Stimulated activated naive CD8-positive, alpha-beta T cell treated with anti-CD3 and anti-CD28 coated beads, Interleukin-15, Interleukin-2, amounts not matched to agents 100 U/mL and 50 U/mL, for 24 hours (primary cell): ENCODE measurements at regions not wholly inside any gene's neighbourhood (a gene's known extent, or its start where the extent isn't known, plus 50 kb on each side); places are given as distances from the start of the nearest gene placed in this dataset.
A peak's percentile ranks its signal among the peaks of the same experiment; 100 is the strongest.
"Not testable (repeated sequence)": the region's sequence is repeated elsewhere in the genome, so short reads cannot be mapped to it uniquely, and the experiment has no call there.

Experiments
- ATAC-seq: fragments of 150-1000 bp; cut with Tn5 transposase; one replicate; pipeline ENCODE4 v1.10.0; 2021
- DNase-seq: peaks from one replicate; pipeline ENCODE4 v3.0.0; 2021

GRCh38 chr5:97544678-97545077 is 361.6 kb upstream of the RIOK2 start:
- no peak for DNase-seq
- no peak for ATAC-seq

GRCh38 chr5:97545446-97545845 is 362.4 kb upstream of the RIOK2 start:
- no peak for ATAC-seq

GRCh38 chr5:97545886-97546535 is 363.0 kb upstream of the RIOK2 start:
- DNase-seq (no peak), ATAC-seq (no peak)

More at GRCh38 chr5:97545446-97545845, 362.4 kb upstream of the RIOK2 start:
- no peak for DNase-seq

DNA sequence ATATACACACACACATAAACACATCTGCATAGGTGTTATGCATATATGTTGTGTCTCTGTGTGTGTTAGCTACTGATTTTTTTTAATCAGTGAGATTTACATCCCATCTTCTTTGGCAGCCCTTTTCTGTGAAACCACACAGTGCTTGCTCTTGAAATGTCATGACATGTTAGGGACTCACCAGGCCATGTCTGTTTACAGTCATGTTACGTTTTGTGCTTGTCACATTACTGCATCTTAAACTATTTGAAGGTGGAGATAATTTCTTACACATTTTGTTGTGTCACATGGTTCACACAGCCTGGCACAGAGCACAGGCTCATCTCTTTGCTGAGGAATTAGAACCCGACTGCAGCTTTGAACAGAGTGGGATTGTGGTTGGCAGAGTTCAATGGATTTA is 364.4 kb upstream of the RIOK2 start:
- DNase-seq (no peak), ATAC-seq (no peak)

- DNase-seq (no peak), ATAC-seq (peak; percentile 42)
Observed at GRCh38 chr5:97547999-97548738, 365.1 kb upstream of the RIOK2 start.

GRCh38 chr5:97548739-97549080 is 365.7 kb upstream of the RIOK2 start:
- ATAC-seq: no peak
- DNase-seq: no peak

GRCh38 chr5:97549496-97549895 is 366.4 kb upstream of the RIOK2 start:
- DNase-seq: no peak
- no peak for ATAC-seq

GRCh38 chr5:97550164-97550563 is 367.1 kb upstream of the RIOK2 start:
- DNase-seq (no peak), ATAC-seq (no peak)

- ATAC-seq: no peak
- no peak for DNase-seq
Observed at GRCh38 chr5:97550818-97551217, 367.8 kb upstream of the RIOK2 start.

DNA sequence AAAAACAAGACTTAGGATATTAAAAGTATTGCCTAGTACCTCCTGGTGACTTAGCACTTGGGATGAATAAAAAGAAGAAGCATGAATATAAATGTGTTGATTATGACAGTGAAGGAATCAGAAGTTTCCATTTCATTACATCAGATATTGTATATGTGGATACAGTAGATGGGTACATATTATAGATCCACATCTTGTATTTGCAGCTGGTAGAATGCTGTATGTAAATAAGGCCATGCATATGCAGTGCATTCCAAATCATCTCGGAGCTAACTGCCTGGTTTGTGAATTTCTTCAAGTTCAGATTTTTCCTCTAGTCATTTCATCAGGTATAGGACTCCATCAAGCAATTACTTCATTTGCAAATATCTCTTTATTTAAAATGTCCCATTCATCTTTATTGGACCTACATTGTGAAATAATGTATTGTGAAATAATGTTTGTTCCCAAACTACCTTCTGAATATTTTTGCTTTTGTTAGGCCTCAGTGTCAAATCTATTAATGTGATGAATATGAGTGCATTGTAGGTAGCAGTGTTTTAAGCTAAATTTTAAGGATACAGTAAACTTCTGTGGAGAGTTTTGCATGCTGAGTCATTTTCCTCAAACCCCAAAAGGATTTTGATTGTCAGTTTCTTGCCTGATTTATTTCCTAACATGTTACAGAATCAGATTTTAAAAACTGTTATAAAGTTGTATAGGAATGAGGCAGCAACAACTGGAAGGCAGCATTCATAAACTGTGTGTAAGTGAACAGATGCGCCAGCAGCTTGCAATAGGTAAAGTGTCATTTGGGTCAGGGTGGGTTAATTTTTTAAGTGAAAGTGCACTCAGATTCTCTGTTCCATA is 370.8 kb upstream of the RIOK2 start:
- ATAC-seq (no peak), DNase-seq (no peak)

DNA sequence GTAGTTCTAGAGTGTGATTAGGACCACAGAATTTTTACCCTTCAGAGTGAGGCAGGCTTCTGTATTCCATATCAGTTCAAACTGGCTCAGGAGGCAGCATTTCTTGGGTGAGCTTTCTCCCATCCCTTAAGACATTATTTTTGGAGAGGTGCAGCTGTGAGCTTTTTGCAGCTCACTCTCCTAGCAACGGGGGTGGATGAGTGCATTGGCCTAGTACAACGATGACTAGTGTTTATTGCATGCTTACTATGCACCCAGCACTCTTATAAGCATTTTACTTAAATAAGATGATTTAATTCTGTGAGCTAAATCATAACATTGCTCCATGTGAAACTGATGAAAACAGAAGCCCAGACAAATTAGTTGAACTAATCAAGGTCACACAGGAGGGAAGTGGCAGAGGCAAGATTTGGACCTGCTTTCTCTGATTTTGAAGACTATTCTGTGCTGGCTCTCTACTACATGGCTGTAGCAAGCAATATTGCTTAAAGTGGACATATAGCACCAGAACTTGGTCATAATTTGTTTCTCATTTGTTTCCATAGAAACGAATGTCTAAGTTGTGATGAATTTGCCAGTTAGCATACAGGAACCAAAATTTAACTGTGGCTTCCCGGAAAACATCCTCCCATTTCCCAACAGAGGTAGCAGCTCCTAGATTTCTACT is 372.1 kb upstream of the RIOK2 start:
- no peak for ATAC-seq
- DNase-seq: no peak

- ATAC-seq (no peak), DNase-seq (no peak)
Observed at GRCh38 chr5:97555644-97555981, 372.6 kb upstream of the RIOK2 start.

DNA sequence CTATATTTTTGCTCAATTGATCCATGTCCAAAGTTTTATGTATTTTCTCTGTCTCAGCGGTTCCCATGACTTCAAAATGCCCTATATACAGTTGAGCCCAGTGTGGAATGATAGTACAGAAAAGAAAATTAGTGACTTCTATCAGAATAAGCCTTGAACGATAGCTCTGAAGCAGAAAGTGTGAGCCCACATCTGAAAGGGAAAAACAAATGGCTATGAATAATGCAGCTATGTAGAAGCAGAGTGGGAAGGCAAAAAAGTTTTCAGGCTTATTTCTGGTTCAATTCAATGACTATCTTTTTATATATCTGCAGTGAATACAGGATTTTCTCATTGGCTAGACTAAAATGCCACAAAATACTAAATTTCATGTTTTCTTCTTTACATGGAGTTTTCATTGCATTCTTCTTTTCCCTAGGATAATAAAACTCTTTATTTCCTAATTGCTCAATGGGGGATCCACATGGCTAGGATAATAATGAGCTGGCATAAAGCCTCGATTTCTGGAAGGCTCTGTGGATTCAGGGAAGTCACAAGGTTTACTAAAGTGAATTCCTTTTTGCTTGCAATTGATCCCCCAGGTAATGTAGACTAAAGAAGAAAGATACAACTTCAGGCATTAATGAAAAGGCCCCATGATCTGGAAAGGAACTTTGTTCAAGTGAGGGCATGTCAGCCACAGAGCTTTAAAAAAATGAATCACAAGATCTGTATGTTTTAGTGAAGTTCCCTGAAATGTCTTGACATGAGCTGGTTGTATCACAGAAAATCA is 377.0 kb upstream of the RIOK2 start:
- DNase-seq (no peak), ATAC-seq (no peak)

DNA sequence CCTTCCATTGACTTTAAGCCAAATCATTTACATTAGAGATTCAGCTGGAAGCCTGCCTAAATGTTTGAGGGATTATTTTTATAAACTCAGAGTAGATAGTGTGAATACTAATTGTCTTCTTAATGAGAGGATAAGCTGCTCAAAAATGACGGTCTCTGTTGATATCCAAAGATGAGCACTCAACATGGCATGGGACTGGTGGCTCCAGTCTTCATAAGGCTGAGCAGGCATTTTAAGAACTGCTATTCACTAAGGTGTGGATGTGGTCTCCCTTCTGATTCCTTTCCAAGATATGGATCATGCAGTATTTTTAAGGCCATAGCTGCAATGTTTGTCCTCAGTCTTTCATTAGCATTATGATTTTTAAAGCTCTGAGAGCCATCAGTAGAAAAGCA is 377.5 kb upstream of the RIOK2 start:
- no peak for ATAC-seq
- DNase-seq: no peak

- DNase-seq: no peak
- no peak for ATAC-seq
Observed at GRCh38 chr5:97563050-97563657, 380.1 kb upstream of the RIOK2 start.

- DNase-seq (no peak), ATAC-seq (no peak)
Observed at GRCh38 chr5:97568382-97568781, 385.3 kb upstream of the RIOK2 start.

DNA sequence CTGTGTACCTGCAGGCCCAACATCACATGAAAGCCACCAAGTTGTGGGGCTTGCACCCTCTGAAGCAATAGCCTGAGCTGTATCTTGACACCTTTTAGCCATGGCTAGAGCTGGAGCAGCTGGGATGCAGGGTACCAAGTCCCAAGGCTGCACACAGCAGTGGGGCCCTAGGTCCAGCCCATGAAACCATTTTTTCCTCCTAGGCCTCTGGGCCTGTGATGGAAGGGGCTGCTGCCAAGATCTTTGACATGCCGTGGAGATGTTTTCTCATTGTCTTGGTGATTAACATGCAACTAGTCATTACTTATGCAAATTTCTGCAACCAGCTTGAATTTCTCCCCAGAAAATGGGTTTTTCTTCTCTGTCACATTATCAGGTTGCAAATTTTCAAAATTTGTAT is 387.2 kb upstream of the RIOK2 start:
- ATAC-seq: no peak
- no peak for DNase-seq

- no peak for DNase-seq
- ATAC-seq: no peak
Observed at GRCh38 chr5:97575322-97575721, 392.3 kb upstream of the RIOK2 start.

GRCh38 chr5:97576956-97577355 is 393.9 kb upstream of the RIOK2 start:
- DNase-seq (no peak), ATAC-seq (no peak)

DNA sequence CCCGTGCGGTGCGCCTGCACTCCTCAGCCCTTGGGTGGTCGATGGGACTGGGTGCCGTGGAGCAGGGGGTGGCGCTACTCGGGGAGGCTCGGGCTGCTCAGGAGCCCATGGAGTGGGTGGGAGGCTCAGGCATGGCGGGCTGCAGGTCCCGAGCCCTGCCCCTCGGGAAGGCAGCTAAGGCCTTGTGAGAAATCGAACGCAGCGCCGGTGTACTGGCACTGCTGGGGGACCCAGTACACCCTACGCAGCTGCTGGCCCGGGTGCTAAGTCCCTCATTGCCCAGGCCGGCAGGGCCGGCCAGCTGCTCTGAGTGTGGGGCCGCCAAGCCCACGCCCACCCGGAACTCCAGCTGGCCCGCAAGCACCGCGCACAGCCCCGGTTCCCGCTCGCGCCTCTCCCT is 396.9 kb upstream of the RIOK2 start:
- ATAC-seq, DNase-seq: not testable (repeated sequence)

- ATAC-seq: no peak
- no peak for DNase-seq
Observed at GRCh38 chr5:97580746-97581145, 397.7 kb upstream of the RIOK2 start.

GRCh38 chr5:97591781-97592180 is 408.7 kb upstream of the RIOK2 start:
- DNase-seq: no peak
- ATAC-seq: no peak
